GM12892 (cell line): ENCODE measurements at regions not wholly inside any gene's neighbourhood (a gene's known extent, or its start where the extent isn't known, plus 50 kb on each side); places are given as distances from the start of the nearest gene placed in this dataset.

Experiments
- POLR2A ChIP-seq: IDR thresholded peaks from 2 replicates; pipeline ENCODE4 v1.6.1; 2011; ENCODE audit warnings: low read depth, low read length, control low read depth
- POLR2AphosphoS5 ChIP-seq: IDR thresholded peaks from 2 replicates; pipeline ENCODE4 v1.6.1; 2011; ENCODE audit warnings: low read depth, low read length, control low read depth
- TAF1 ChIP-seq: IDR thresholded peaks from 2 replicates; pipeline ENCODE4 v1.6.1; 2011; ENCODE audit warnings: low read depth, mild to moderate bottlenecking, control low read depth, low read length, borderline replicate concordance

DNA sequence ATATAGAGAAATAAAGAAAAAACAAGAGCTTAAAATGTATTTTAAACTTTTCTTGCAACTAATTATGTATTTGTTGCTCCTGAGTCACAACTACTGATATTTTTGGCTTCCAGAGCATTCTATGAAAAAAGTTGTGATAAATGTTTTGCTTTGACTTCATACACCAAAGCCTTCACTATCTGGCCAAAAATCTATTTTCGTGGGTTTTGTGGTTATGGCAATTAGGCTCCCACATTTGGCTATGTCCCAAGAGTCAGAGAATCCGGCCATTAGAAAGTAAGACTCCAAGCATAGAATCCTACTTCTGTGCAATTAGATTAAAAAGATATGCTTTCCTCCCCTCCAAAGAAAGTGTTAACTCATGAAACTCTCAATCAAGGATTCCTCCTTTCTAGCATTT lies 1456.1 kb upstream of the ACVR2A start:
- no peak for TF ChIP-seq TAF1
- no peak for TF ChIP-seq POLR2A
- no peak for TF ChIP-seq POLR2AphosphoS5
